Astrocyte of the spinal cord (primary cell): ENCODE measurements at regions not wholly inside any gene's neighbourhood (a gene's known extent, or its start where the extent isn't known, plus 50 kb on each side); places are given as distances from the start of the nearest gene placed in this dataset.

ENCODE experiments used
- DNase-seq: peaks from one replicate; pipeline ENCODE4 v3.0.0; 2011; ENCODE audit warnings: low read depth, low spot score
- H3K4me3 ChIP-seq: 2 replicates; pipeline ENCODE4 v1.5.1; 2011; ENCODE audit warnings: low read depth, mild to moderate bottlenecking, low read length, moderate library complexity
- in situ Hi-C: cut with HindIII; loops from 2 replicates; pipeline ENCODE4 v1.10.0; 2017; ENCODE audit warnings: low sequenced_read_pairs
- TF ChIP-seq, protein P1 (sequence below): IDR thresholded peaks from 2 replicates; pipeline ENCODE4 v1.5.1; 2012; ENCODE audit warnings: low read depth, mild to moderate bottlenecking, low read length, inconsistent platforms

DNA sequence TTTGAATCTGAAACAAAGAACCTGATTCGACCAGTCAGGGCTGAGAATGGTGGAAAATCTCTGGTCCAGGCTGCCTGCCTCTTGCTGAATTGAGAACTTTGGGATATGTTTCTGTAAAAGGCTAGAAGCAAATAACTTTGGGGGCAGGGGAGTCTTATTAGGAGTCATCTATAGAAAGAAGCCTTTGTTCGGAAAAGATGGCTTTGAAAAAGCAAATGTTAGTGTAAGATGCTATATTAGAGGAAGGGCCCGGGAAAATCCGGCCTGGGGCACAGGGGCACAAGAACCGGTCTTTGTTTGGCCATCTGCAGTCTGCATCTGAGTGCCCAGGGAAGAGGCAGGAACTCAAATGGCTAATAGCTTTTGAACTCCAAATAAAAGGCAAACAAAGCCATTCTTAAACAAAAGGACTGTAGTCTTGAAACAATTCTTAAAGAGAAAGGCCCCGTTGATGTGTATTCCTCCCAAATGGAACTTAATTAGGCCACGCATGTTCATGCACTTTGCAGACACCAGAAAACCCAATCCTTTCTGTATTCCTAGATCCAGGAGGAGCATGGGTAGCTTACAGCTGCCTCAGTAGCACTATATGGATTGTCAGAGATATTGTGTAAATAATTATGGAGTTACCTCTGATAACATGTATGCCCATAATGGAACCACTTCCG, 180.0 kb upstream of the ARL4C start:
- TF ChIP-seq, protein P1, sequence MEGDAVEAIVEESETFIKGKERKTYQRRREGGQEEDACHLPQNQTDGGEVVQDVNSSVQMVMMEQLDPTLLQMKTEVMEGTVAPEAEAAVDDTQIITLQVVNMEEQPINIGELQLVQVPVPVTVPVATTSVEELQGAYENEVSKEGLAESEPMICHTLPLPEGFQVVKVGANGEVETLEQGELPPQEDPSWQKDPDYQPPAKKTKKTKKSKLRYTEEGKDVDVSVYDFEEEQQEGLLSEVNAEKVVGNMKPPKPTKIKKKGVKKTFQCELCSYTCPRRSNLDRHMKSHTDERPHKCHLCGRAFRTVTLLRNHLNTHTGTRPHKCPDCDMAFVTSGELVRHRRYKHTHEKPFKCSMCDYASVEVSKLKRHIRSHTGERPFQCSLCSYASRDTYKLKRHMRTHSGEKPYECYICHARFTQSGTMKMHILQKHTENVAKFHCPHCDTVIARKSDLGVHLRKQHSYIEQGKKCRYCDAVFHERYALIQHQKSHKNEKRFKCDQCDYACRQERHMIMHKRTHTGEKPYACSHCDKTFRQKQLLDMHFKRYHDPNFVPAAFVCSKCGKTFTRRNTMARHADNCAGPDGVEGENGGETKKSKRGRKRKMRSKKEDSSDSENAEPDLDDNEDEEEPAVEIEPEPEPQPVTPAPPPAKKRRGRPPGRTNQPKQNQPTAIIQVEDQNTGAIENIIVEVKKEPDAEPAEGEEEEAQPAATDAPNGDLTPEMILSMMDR: no peak
- in situ Hi-C loops: no loop called here
- no peak overlapping the region for H3K4me3 ChIP-seq
- DNase-seq: no peak

DNA sequence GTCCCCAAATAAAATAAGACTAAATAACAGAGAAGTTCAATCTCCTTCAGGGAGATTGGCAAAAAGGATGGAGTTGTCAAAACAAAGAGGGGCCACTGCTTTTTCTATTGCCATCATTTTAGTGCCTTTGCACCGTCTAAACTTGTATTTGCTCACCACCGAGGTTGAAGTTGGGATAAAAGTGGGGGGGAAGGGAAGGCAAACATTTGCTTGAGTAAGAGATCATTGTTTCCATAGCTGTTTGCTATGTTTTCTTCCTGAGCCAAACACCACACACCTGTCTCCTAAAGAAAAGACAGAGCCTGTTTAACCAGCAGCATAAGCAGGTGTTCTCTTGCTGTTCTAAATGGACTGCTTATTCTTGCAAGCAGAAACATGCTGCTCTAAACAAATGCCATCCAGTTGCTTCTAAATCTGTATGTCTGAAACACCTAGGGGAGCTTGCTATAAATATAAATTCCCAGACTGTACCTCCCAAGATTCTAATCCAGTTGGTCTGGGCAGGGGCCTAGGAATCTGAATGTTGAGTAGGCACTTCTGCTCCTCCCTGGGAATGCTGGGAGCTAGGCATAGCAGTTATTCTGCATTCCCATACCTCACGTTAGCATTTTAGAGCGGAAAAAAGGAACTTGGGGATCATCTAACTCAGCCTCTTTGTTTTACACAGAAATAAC, 179.4 kb upstream of the ARL4C start:
- in situ Hi-C loops: no loop called here
- no peak for DNase-seq
- TF ChIP-seq, protein P1: no peak
- H3K4me3 ChIP-seq: no peak overlapping the region

GRCh38 chr2:234674781-234675201, 177.9 kb upstream of the ARL4C start:
- TF ChIP-seq, protein P1: no peak
- in situ Hi-C loops: no loop called here
- H3K4me3 ChIP-seq: no peak overlapping the region
- DNase-seq: peak; percentile 72

- in situ Hi-C loops: no loop called here
Measured at GRCh38 chr2:234673961-234674759, 177.3 kb upstream of the ARL4C start.

DNA sequence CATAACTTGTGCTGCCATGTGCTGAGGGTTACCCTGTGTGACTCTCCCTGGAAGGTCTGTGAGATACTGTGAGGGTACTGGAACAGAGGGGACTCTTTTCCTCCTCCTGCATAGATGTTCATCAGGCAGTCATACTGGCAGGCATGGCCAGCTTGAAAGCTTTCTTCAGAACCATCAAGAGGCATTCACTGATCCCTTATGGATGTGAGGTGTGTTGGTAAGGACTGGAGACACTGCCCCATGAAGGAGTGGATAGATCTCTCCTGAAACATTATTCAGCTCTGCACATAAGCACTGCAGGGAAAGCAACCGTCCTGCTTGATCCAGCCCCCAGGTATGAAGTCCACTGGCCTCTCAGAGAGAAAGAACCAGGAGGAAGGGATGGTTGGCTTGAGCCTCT, 176.6 kb upstream of the ARL4C start:
- in situ Hi-C loops: no loop called here
- DNase-seq: no peak
- TF ChIP-seq, protein P1: no peak
- H3K4me3 ChIP-seq: no peak overlapping the region

More at GRCh38 chr2:234673961-234674759, 177.3 kb upstream of the ARL4C start:
- DNase-seq: no peak
- TF ChIP-seq, protein P1: no peak
- no peak overlapping the region for H3K4me3 ChIP-seq

- in situ Hi-C loops: no loop called here
- no peak for DNase-seq
- TF ChIP-seq, protein P1: no peak
- no peak overlapping the region for H3K4me3 ChIP-seq
Measured at GRCh38 chr2:234672498-234673150, 175.7 kb upstream of the ARL4C start.
